ENCODE measurements at regions not wholly inside any gene's neighbourhood (a gene's known extent, or its start where the extent isn't known, plus 50 kb on each side); places are given as distances from the start of the nearest gene placed in this dataset.

GRCh38 chr4:20395160-20395773, 143.6 kb downstream of the SLIT2 start:
- H3K27ac ChIP-seq, result no peak overlapping the region
- CTCF ChIA-PET, result interaction anchor here (0.6 to 1.0 kb wide), 2 partner anchors 25 to 96 kb away, joined by 3 to 4 read pairs; no protein-coding TSS in a partner anchor
- peak; percentile 1 for DNase-seq (ENCODE audit: low spot score)
- peak; percentile 48 for TF ChIP-seq CTCF (conservative IDR thresholded peaks at IDR 0.05; ENCODE audit: low read depth)
- POLR2A ChIA-PET (ENCODE audit: low non-redundant PET), result no interaction called here

GRCh38 chr4:20403290-20403689, 151.6 kb downstream of the SLIT2 start:
- ChIA-PET POLR2A (ENCODE audit: low non-redundant PET) (no interaction called here), CTCF (no interaction called here)
- DNase-seq (ENCODE audit: low spot score), result no peak
- TF ChIP-seq CTCF (conservative IDR thresholded peaks at IDR 0.05; ENCODE audit: low read depth), result no peak
- no peak overlapping the region for H3K27ac ChIP-seq

- H3K27ac ChIP-seq, result no peak overlapping the region
These were observed 152.1 kb downstream of the SLIT2 start for GRCh38 chr4:20403846-20404245.

GRCh38 chr4:20408611-20409010, 156.9 kb downstream of the SLIT2 start:
- ChIA-PET CTCF (interaction anchor here (0.6 kb wide), 1 partner anchor 278 kb away, joined by 4 read pairs; no protein-coding TSS in a partner anchor), POLR2A (ENCODE audit: low non-redundant PET) (no interaction called here)
- H3K27ac ChIP-seq, result no peak overlapping the region
- DNase-seq (ENCODE audit: low spot score), result no peak
- TF ChIP-seq CTCF (conservative IDR thresholded peaks at IDR 0.05; ENCODE audit: low read depth), result no peak

More at GRCh38 chr4:20403846-20404245, 152.1 kb downstream of the SLIT2 start:
- TF ChIP-seq CTCF (conservative IDR thresholded peaks at IDR 0.05; ENCODE audit: low read depth), result no peak
- DNase-seq (ENCODE audit: low spot score), result no peak
- ChIA-PET CTCF (no interaction called here), POLR2A (ENCODE audit: low non-redundant PET) (no interaction called here)

GRCh38 chr4:20412072-20412471, 160.4 kb downstream of the SLIT2 start:
- no peak for DNase-seq (ENCODE audit: low spot score)
- H3K27ac ChIP-seq, result no peak overlapping the region
- no peak for TF ChIP-seq CTCF (conservative IDR thresholded peaks at IDR 0.05; ENCODE audit: low read depth)
- POLR2A ChIA-PET (ENCODE audit: low non-redundant PET), result no interaction called here
- CTCF ChIA-PET, result interaction anchor here (0.5 kb wide), 1 partner anchor 63 kb away, joined by 3 read pairs; no protein-coding TSS in a partner anchor

- no peak for DNase-seq (ENCODE audit: low spot score)
- CTCF ChIA-PET, result interaction anchor here (0.6 kb wide), 1 partner anchor 14 kb away, joined by 3 read pairs; no protein-coding TSS in a partner anchor
- no peak overlapping the region for H3K27ac ChIP-seq
- POLR2A ChIA-PET (ENCODE audit: low non-redundant PET), result no interaction called here
- TF ChIP-seq CTCF (conservative IDR thresholded peaks at IDR 0.05; ENCODE audit: low read depth), result no peak
These were observed 165.1 kb downstream of the SLIT2 start for GRCh38 chr4:20416800-20417199.

All from RWPE1 (cell line).